Thoracic aorta (tissue), 2 donors: ENCODE measurements at regions not wholly inside any gene's neighbourhood (a gene's known extent, or its start where the extent isn't known, plus 50 kb on each side); places are given as distances from the start of the nearest gene placed in this dataset.

ENCODE experiments used
- ATAC-seq: fragments of 150-250 bp; one replicate; pipeline ENCODE4 v1.8.0; 2017; ENCODE audit warnings: low read depth; ENCODE audit not compliant: insufficient number of reproducible peaks, low FRiP score
- DNase-seq: peaks from one replicate; pipeline ENCODE4 v3.0.0-alpha.2; 2020; ENCODE audit warnings: low spot score
- H3K27ac ChIP-seq, 2 donors: fragments of 200-600 bp; sonication (generic); 1 replicate in 1 of 2; 2 replicates in 1 of 2; pipeline ENCODE4 v1.5.1; 2016; ENCODE audit warnings: mild to moderate bottlenecking in 2 of 2, moderate library complexity in 2 of 2
- H3K27me3 ChIP-seq: fragments of 200-600 bp; sonication (generic); replicated peaks from 2 replicates; pipeline ENCODE4 v1.6.0; 2016; ENCODE audit warnings: mild to moderate bottlenecking; ENCODE audit not compliant: insufficient read depth
- H3K36me3 ChIP-seq: fragments of 200-600 bp; sonication (generic); one replicate; pipeline ENCODE4 v1.5.1; 2016
- H3K4me1 ChIP-seq, 2 donors: fragments of 200-600 bp; sonication (generic); 1 replicate in 1 of 2; 2 replicates in 1 of 2; pipeline versions ENCODE4 v1.5.1 to v1.6.0; 2016; ENCODE audit warnings: low read depth in 2 of 2, mild to moderate bottlenecking in 1 of 2; ENCODE audit not compliant: control insufficient read depth in 1 of 2
- H3K4me3 ChIP-seq: fragments of 200-600 bp; sonication (generic); 2 replicates; pipeline ENCODE4 v1.5.1; 2016; ENCODE audit warnings: mild to moderate bottlenecking
- H3K9me3 ChIP-seq: fragments of 200-600 bp; sonication (generic); 2 replicates; pipeline ENCODE4 v1.5.1; 2016
- TF ChIP-seq, protein P1 (sequence below): fragments of 200-600 bp; sonication (generic); IDR thresholded peaks from one replicate; pipeline ENCODE4 v1.5.1; 2019; ENCODE audit warnings: antibody characterized with exemption

DNA sequence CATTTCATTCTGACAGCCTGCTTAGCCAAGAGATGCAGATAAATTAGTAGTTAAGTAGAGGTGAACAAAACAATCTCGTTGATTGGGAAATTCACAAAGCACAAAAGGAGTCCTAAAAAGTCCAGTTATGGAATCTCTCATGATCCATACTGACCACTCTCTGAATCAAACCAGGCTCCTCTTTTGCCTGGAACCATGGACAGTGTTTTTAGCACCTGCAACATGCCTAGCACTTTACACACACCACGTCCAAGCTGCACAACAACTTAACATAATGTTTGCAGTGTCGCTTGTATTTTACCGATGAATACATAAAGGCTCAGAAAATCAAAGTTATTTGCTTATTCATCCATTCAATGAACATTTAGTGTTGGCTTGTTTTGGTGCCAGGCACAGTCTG, 101.8 kb upstream of the ST8SIA2 start:
- no peaks in the 10 kb centered on the region for H3K9me3 ChIP-seq
- TF ChIP-seq, protein P1, sequence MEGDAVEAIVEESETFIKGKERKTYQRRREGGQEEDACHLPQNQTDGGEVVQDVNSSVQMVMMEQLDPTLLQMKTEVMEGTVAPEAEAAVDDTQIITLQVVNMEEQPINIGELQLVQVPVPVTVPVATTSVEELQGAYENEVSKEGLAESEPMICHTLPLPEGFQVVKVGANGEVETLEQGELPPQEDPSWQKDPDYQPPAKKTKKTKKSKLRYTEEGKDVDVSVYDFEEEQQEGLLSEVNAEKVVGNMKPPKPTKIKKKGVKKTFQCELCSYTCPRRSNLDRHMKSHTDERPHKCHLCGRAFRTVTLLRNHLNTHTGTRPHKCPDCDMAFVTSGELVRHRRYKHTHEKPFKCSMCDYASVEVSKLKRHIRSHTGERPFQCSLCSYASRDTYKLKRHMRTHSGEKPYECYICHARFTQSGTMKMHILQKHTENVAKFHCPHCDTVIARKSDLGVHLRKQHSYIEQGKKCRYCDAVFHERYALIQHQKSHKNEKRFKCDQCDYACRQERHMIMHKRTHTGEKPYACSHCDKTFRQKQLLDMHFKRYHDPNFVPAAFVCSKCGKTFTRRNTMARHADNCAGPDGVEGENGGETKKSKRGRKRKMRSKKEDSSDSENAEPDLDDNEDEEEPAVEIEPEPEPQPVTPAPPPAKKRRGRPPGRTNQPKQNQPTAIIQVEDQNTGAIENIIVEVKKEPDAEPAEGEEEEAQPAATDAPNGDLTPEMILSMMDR, result no peak
- no peak for ATAC-seq
- no peak for DNase-seq
- H3K4me1 ChIP-seq, result no peaks in the 10 kb centered on the region
- H3K27me3 ChIP-seq, result no peaks in the 10 kb centered on the region
- no peak overlapping the region for H3K27ac ChIP-seq
- H3K36me3 ChIP-seq, result no peaks in the 10 kb centered on the region
- no peak overlapping the region for H3K4me3 ChIP-seq

DNA sequence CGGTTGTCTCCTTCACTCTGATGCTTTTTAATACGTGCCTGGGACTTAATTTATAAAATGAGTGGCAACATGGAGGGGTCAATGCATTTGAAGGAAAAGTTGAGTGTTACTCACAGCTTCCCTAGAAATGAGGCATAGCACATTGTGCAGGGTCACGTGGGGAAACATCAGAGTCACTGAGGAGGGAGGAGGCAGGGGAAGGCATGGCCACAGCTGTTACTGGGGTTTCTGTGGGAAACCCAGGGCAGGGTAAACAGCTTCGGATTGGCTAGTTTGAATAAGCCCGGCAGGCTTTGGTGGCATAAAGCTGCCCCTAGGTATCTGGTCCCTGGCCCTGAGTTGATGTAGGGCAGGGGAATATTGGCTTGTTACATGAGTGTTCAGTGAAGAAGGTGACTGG, 98.9 kb upstream of the ST8SIA2 start:
- Histone ChIP-seq H3K36me3 (no peaks in the 10 kb centered on the region), H3K27ac (no peak overlapping the region), H3K4me1 (no peaks in the 10 kb centered on the region), H3K4me3 (no peak overlapping the region), H3K27me3 (no peaks in the 10 kb centered on the region), H3K9me3 (no peaks in the 10 kb centered on the region)
- no peak for DNase-seq
- no peak for ATAC-seq
- TF ChIP-seq, protein P1, result no peak

GRCh38 chr15:92304223-92304975, 89.3 kb upstream of the ST8SIA2 start:
- no peaks in the 10 kb centered on the region for H3K27me3 ChIP-seq
- no peaks in the 10 kb centered on the region for H3K36me3 ChIP-seq
- ATAC-seq (no peak), DNase-seq (no peak)
- H3K4me1 ChIP-seq, result no peaks in the 10 kb centered on the region
- TF ChIP-seq, protein P1, result no peak
- no peak overlapping the region for H3K27ac ChIP-seq
- H3K4me3 ChIP-seq, result no peak overlapping the region
- H3K9me3 ChIP-seq, result no peaks in the 10 kb centered on the region

- no peaks in the 10 kb centered on the region for H3K27me3 ChIP-seq
- H3K4me3 ChIP-seq, result no peak overlapping the region
- H3K27ac ChIP-seq, result no peak overlapping the region
- no peaks in the 10 kb centered on the region for H3K36me3 ChIP-seq
- H3K9me3 ChIP-seq, result no peaks in the 10 kb centered on the region
- H3K4me1 ChIP-seq, result no peaks in the 10 kb centered on the region
- no peak for DNase-seq
- no peak for ATAC-seq
- TF ChIP-seq, protein P1, result no peak
These were observed 88.3 kb upstream of the ST8SIA2 start for GRCh38 chr15:92305343-92305742.

- TF ChIP-seq, protein P1, result no peak
- H3K27ac ChIP-seq, result no peak overlapping the region
- H3K36me3 ChIP-seq, result no peaks in the 10 kb centered on the region
- ATAC-seq (no peak), DNase-seq (no peak)
- no peaks in the 10 kb centered on the region for H3K9me3 ChIP-seq
- H3K4me3 ChIP-seq, result no peak overlapping the region
- no peaks in the 10 kb centered on the region for H3K27me3 ChIP-seq
- no peaks in the 10 kb centered on the region for H3K4me1 ChIP-seq
These were observed 87.0 kb upstream of the ST8SIA2 start for GRCh38 chr15:92306663-92307062.
